Body of pancreas (tissue), 4 donors: ENCODE measurements at regions not wholly inside any gene's neighbourhood (a gene's known extent, or its start where the extent isn't known, plus 50 kb on each side); places are given as distances from the start of the nearest gene placed in this dataset.

Experiments
- ATAC-seq: fragments of 150-250 bp; one replicate; pipeline ENCODE4 v1.9.1; 2016
- DNase-seq, 4 donors: peaks; one replicate each; pipeline ENCODE4 v3.0.0-alpha.2; 2019
- H3K27ac ChIP-seq, 4 donors: fragments of 200-600 bp; sonication (generic); 1 replicate in 3 of 4; 2 replicates in 1 of 4; pipeline versions ENCODE4 v1.5.1 to v1.6.1; 2016 to 2019; ENCODE audit warnings: mild to moderate bottlenecking in 1 of 4, mixed read lengths in 1 of 4, moderate library complexity in 1 of 4
- H3K27me3 ChIP-seq, 2 donors: fragments of 200-600 bp; sonication (generic); one replicate each; pipeline ENCODE4 v1.6.0; 2016; ENCODE audit warnings: mild to moderate bottlenecking in 1 of 2
- H3K36me3 ChIP-seq, 2 donors: fragments of 200-600 bp; sonication (generic); replicated peaks in 1 of 2; 2 replicates each; pipeline ENCODE4 v1.5.1; 2016; ENCODE audit warnings: low read depth in 2 of 2; ENCODE audit not compliant: insufficient read depth in 1 of 2
- H3K4me1 ChIP-seq: fragments of 200-600 bp; sonication (generic); one replicate; pipeline ENCODE4 v1.6.0; 2016
- H3K4me3 ChIP-seq, 2 donors: fragments of 200-600 bp; sonication (generic); 1 replicate in 1 of 2; 2 replicates in 1 of 2; pipeline ENCODE4 v1.5.1; 2016 to 2019
- H3K9me3 ChIP-seq, 3 donors: fragments of 200-600 bp; sonication (generic); 1 replicate in 2 of 3; 2 replicates in 1 of 3; pipeline ENCODE4 v1.5.1; 2016
- POLR2A ChIP-seq, 3 donors: fragments of 450-650 bp; IDR thresholded peaks; one replicate each; pipeline ENCODE4 v1.6.1; 2016; ENCODE audit warnings: antibody characterized with exemption in 3 of 3, mild to moderate bottlenecking in 2 of 3
- WGBS, 2 donors: methylation state at CpG; one replicate each; pipeline ENCODE4 v1.1.5; 2017; 5-methylcytosine and 5-hydroxymethylcytosine counted together
- intact Hi-C: fragments of 100-400 bp; cut with DNase I; formaldehyde crosslinking; loops from one replicate; pipeline ENCODE4 v1.15.1; 2023
- TF ChIP-seq, protein P1 (sequence below), 7 experiments: fragments of 450-650 bp in 4 of 7; fragments of 200-600 bp in 3 of 7; sonication (generic) in 3 of 7; IDR thresholded peaks; one replicate each; pipeline ENCODE4 v1.5.1; 2016 to 2019; ENCODE audit warnings: antibody characterized with exemption in 7 of 7

DNA sequence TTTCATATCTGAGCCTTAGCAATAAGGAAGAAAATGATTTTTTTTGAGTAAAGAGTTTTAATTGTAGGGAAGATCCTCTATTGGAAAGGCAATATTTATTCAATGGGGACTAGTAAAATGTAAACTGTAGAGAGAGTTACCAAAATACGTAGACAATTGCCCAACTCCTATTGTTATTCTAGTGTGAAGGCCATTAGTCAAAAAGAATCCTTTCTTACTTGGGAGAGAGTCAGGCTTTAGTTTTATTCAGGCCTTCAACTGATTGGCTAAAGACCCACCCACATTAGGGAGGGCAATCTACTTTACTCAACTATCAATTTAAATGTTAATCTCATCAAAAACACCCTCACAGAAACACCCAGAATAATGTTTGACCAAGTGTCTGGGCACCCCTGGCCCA lies 485.8 kb upstream of the ATXN7L3B start:
- H3K4me3 ChIP-seq = no peak overlapping the region
- 61 to 62% methylated on average over 1 of the region's 1 CpG for WGBS, 2 donors
- no peak overlapping the region for H3K27ac ChIP-seq
- ATAC-seq = no peak
- intact Hi-C loops = no loop called here
- H3K4me1 ChIP-seq = no peaks in the 10 kb centered on the region
- no peaks in the 10 kb centered on the region for H3K27me3 ChIP-seq
- TF ChIP-seq, protein P1, sequence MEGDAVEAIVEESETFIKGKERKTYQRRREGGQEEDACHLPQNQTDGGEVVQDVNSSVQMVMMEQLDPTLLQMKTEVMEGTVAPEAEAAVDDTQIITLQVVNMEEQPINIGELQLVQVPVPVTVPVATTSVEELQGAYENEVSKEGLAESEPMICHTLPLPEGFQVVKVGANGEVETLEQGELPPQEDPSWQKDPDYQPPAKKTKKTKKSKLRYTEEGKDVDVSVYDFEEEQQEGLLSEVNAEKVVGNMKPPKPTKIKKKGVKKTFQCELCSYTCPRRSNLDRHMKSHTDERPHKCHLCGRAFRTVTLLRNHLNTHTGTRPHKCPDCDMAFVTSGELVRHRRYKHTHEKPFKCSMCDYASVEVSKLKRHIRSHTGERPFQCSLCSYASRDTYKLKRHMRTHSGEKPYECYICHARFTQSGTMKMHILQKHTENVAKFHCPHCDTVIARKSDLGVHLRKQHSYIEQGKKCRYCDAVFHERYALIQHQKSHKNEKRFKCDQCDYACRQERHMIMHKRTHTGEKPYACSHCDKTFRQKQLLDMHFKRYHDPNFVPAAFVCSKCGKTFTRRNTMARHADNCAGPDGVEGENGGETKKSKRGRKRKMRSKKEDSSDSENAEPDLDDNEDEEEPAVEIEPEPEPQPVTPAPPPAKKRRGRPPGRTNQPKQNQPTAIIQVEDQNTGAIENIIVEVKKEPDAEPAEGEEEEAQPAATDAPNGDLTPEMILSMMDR (IDR thresholded peaks at IDR 0.05) = no peak
- no peak for TF ChIP-seq POLR2A (IDR thresholded peaks at IDR 0.05)
- DNase-seq = no peak
- no peaks in the 10 kb centered on the region for H3K9me3 ChIP-seq
- no peaks in the 10 kb centered on the region for H3K36me3 ChIP-seq

DNA sequence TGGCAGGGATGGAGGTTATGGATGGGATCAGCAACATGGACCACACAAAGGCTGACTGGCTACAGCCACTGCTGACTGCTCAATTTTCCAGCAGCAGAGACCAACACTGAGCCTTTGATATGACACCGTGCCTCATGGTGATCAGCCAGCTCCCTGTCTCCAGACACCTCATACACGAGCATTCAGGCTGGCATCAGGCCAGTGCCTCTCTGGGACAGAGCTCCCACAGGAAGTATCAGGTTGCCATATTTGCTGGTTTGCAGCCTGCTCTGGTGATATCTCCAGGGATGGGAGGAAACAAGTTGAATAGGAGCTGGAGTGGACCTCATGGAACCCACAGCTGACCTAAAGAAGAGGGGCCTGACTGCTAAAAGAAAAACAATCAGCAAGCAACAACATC lies 471.2 kb upstream of the ATXN7L3B start:
- peak in 1 of 4 donors; percentile 8 for DNase-seq
- WGBS, 2 donors = 75 to 80% methylated on average over 1 to 2 of the region's 2 CpGs

DNA sequence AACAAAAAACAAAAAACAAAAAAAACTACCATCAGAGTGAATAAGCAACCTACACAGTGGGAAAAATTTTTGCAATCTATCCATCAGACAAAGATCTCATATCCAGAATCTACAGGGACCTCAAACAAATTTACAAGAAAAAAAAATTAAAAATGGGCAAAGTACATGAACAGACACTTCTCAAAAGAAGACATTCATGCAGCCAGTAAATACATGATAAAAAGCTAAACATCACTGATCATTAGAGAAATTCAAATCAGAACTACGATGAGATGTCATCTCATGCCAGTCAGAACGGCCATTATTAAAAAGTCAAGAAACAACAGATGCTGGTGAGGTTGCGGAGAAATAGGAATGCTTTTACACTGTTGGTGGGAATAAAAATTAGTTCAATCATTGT lies 466.5 kb upstream of the ATXN7L3B start:
- no peak for TF ChIP-seq POLR2A (IDR thresholded peaks at IDR 0.05)
- TF ChIP-seq, protein P1 (IDR thresholded peaks at IDR 0.05) = no peak
- Histone ChIP-seq H3K27ac (no peak overlapping the region), H3K4me1 (no peaks in the 10 kb centered on the region), H3K9me3 (no peaks in the 10 kb centered on the region), H3K27me3 (no peaks in the 10 kb centered on the region), H3K4me3 (no peak overlapping the region), H3K36me3 (no peaks in the 10 kb centered on the region)
- WGBS, 2 donors = 82 to 84% methylated on average over 3 of the region's 3 CpGs
- ATAC-seq = no peak
- DNase-seq = no peak
- intact Hi-C loops = no loop called here

More for the DNA sequence above, 471.2 kb upstream of the ATXN7L3B start:
- TF ChIP-seq, protein P1 (IDR thresholded peaks at IDR 0.05) = no peak
- TF ChIP-seq POLR2A (IDR thresholded peaks at IDR 0.05) = no peak
- H3K4me3 ChIP-seq = no peak overlapping the region
- intact Hi-C loops = no loop called here
- H3K36me3 ChIP-seq = no peaks in the 10 kb centered on the region
- H3K4me1 ChIP-seq = no peaks in the 10 kb centered on the region
- ATAC-seq = no peak
- H3K9me3 ChIP-seq = no peaks in the 10 kb centered on the region
- no peak overlapping the region for H3K27ac ChIP-seq
- H3K27me3 ChIP-seq = no peaks in the 10 kb centered on the region

DNA sequence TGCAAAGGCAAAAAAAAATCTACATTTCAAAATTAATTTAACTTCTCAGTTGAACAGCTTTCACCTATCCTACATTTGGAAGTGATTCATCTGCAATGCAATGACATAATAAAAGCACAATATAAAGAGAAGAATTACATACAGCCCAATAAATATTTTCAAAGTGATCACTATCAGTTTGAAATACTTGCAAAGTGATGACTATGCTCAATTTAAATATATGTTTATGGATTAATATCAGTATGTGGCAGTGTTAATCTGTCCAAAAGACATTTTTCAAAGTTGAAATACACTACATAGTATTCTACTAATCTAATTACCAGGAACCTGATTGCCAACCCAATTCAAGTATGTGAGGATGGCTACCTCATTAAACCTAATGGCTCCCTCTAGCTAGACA lies 460.7 kb upstream of the ATXN7L3B start:
- no peak for ATAC-seq
- Histone ChIP-seq H3K27ac (no peak overlapping the region), H3K36me3 (no peaks in the 10 kb centered on the region), H3K4me1 (no peaks in the 10 kb centered on the region), H3K9me3 (no peaks in the 10 kb centered on the region), H3K27me3 (no peaks in the 10 kb centered on the region), H3K4me3 (no peak overlapping the region)
- DNase-seq = no peak
- intact Hi-C loops = no loop called here
- TF ChIP-seq, protein P1 (IDR thresholded peaks at IDR 0.05) = no peak
- TF ChIP-seq POLR2A (IDR thresholded peaks at IDR 0.05) = no peak

DNA sequence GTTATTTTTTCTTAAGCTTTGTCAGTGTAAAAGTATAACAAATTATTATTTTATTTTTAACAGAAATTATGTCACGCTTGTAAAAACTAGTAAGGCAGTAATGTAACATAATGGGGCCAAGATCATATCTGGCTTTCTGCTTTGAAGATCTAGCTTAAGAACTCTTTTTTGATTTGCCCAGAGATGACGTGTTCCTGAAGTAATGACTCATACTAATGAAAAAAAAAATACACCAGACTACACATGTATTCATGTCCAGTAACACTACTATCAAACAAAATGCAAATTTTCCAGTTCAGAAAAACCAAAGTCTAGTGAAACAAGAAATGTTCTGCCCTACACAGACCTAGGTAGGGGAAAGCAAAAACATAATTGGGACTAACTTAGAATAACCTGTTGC lies 432.2 kb upstream of the ATXN7L3B start:
- no peak overlapping the region for H3K27ac ChIP-seq
- no peaks in the 10 kb centered on the region for H3K9me3 ChIP-seq
- intact Hi-C loops = no loop called here
- WGBS, 2 donors = 53 to 57% methylated on average over 2 of the region's 2 CpGs
- no peaks in the 10 kb centered on the region for H3K4me1 ChIP-seq
- H3K36me3 ChIP-seq = no peaks in the 10 kb centered on the region
- no peaks in the 10 kb centered on the region for H3K27me3 ChIP-seq
- ATAC-seq (no peak), DNase-seq (no peak)
- no peak overlapping the region for H3K4me3 ChIP-seq
- TF ChIP-seq POLR2A (IDR thresholded peaks at IDR 0.05) = no peak
